ENCODE measurements at regions not wholly inside any gene's neighbourhood (a gene's known extent, or its start where the extent isn't known, plus 50 kb on each side); places are given as distances from the start of the nearest gene placed in this dataset.

DNA sequence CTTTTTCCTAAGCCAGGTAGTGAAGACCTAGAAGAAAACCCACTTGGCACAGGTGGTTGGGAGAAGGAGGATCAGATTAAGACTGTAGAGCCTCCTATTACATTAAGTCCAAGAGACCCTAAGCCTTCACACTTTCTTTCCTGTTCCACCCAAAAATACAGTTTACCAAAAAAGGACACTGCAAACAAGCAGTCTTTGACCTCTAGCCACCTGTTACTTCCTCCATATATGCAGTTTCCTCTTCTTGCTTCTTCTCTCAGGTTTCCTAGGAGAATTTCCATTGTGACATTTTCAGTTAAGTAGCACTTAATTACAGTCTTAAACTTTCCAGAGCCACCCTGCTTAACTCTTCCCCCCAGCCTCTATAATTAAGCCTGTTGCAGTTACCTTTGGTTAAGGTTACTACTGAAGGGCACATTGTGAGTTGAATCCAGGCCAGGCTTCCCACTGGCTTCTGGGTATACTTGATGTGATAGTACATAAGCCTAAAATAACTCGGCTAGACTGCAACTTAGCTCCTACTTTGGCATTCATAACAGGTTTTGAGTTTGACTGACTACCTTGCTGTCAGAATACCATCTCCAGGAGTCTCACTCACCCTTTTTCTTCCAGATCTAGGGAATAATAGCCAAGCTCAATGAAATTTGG, 114.2 kb upstream of the UMPS start:
- peaks cover 5 to 6% of the 10 kb centered on the region in 2 donors for H3K4me1 ChIP-seq (ENCODE audit: control insufficient read depth in 1 of 2, low read depth in 2 of 2)
- H3K4me3 ChIP-seq: no peak overlapping the region
- no peaks in the 10 kb centered on the region for H3K27me3 ChIP-seq (replicated peaks; ENCODE audit: insufficient read depth)
- H3K36me3 ChIP-seq: no peaks in the 10 kb centered on the region
- TF ChIP-seq, protein P1, sequence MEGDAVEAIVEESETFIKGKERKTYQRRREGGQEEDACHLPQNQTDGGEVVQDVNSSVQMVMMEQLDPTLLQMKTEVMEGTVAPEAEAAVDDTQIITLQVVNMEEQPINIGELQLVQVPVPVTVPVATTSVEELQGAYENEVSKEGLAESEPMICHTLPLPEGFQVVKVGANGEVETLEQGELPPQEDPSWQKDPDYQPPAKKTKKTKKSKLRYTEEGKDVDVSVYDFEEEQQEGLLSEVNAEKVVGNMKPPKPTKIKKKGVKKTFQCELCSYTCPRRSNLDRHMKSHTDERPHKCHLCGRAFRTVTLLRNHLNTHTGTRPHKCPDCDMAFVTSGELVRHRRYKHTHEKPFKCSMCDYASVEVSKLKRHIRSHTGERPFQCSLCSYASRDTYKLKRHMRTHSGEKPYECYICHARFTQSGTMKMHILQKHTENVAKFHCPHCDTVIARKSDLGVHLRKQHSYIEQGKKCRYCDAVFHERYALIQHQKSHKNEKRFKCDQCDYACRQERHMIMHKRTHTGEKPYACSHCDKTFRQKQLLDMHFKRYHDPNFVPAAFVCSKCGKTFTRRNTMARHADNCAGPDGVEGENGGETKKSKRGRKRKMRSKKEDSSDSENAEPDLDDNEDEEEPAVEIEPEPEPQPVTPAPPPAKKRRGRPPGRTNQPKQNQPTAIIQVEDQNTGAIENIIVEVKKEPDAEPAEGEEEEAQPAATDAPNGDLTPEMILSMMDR (IDR thresholded peaks at IDR 0.05): no peak
- DNase-seq (ENCODE audit: low spot score) (no peak), ATAC-seq (ENCODE audit: insufficient number of reproducible peaks, low FRiP score, low read depth) (no peak)
- no peaks in the 10 kb centered on the region for H3K9me3 ChIP-seq
- H3K27ac ChIP-seq: no peak overlapping the region

- H3K4me3 ChIP-seq: no peak overlapping the region
- H3K4me1 ChIP-seq (ENCODE audit: control insufficient read depth in 1 of 2, low read depth in 2 of 2): peaks cover 5 to 6% of the 10 kb centered on the region in 2 donors
- TF ChIP-seq, protein P1 (IDR thresholded peaks at IDR 0.05): no peak
- H3K9me3 ChIP-seq: no peaks in the 10 kb centered on the region
- no peak for ATAC-seq (ENCODE audit: insufficient number of reproducible peaks, low FRiP score, low read depth)
- no peak overlapping the region for H3K27ac ChIP-seq
- H3K27me3 ChIP-seq (replicated peaks; ENCODE audit: insufficient read depth): no peaks in the 10 kb centered on the region
- H3K36me3 ChIP-seq: no peaks in the 10 kb centered on the region
- DNase-seq (ENCODE audit: low spot score): no peak
These were observed 113.1 kb upstream of the UMPS start for GRCh38 chr3:124617177-124617576.

DNA sequence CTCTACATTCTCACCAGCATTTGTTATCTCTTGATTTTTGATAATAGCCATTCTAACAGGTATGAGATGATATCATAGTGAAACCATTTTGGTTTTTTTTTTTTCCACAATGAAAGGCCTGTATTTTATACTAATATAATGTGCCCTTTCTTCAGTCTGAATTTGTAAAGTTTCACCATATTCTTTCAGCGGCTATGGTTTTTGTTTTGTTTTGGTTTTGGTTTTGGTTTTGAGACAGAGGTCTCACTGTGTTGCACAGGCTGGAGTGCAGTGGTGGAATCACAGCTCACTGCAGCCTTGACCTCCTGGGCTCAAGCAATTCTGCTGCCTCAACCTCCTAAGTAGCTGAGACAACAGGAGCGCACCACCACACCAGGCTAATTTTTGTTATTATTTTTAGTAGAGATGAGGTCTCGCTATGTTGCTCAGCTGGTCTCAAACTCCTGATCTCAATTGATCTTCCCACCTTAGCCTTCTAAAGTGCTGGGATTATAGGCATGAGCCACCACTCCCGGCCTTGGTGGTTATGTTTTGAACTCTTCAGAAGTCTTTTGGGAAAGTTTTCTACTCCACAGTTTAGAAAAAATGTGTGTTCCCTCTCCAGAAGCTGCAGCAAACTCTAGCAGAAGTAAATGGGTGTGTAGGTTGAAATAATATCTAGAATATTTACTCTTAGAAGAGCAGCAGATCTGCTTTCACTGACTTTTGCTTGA, 110.2 kb upstream of the UMPS start:
- no peak overlapping the region for H3K4me3 ChIP-seq
- TF ChIP-seq, protein P1 (IDR thresholded peaks at IDR 0.05): no peak

DNA sequence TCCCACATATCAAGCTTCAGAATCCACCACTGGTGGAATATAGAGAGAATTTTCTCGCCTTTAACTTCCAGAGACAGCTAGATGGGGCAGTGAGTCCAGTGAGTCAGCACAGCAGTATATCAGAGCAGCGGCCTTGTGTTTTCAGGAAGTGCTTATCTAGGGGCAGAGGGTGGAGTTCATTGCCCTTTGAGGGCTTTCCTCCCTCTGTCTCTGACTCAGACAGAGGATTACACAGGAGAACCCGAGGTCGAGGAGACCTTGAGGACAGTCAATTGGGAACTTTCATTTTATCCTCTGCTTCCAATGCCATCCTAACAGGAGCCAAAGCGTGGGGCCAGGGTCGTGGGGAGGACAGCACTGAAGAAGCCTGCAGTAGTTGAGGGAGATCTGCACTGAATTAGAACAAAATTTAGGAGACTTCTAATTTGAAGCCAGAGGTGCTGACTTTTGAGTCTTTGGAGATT, 109.6 kb upstream of the UMPS start:
- Histone ChIP-seq H3K4me3 (no peak overlapping the region), H3K27me3 (replicated peaks; ENCODE audit: insufficient read depth) (no peaks in the 10 kb centered on the region), H3K9me3 (no peaks in the 10 kb centered on the region), H3K27ac (no peak overlapping the region), H3K4me1 (ENCODE audit: control insufficient read depth in 1 of 2, low read depth in 2 of 2) (peaks cover 5 to 6% of the 10 kb centered on the region in 2 donors), H3K36me3 (no peaks in the 10 kb centered on the region)
- TF ChIP-seq, protein P1 (IDR thresholded peaks at IDR 0.05): no peak
- DNase-seq (ENCODE audit: low spot score) (no peak), ATAC-seq (ENCODE audit: insufficient number of reproducible peaks, low FRiP score, low read depth) (no peak)

More for the DNA sequence above, 110.2 kb upstream of the UMPS start:
- ATAC-seq (ENCODE audit: insufficient number of reproducible peaks, low FRiP score, low read depth) (no peak), DNase-seq (ENCODE audit: low spot score) (no peak)
- H3K4me1 ChIP-seq (ENCODE audit: control insufficient read depth in 1 of 2, low read depth in 2 of 2): peaks cover 5 to 6% of the 10 kb centered on the region in 2 donors
- no peak overlapping the region for H3K27ac ChIP-seq
- no peaks in the 10 kb centered on the region for H3K36me3 ChIP-seq
- no peaks in the 10 kb centered on the region for H3K9me3 ChIP-seq
- H3K27me3 ChIP-seq (replicated peaks; ENCODE audit: insufficient read depth): no peaks in the 10 kb centered on the region

DNA sequence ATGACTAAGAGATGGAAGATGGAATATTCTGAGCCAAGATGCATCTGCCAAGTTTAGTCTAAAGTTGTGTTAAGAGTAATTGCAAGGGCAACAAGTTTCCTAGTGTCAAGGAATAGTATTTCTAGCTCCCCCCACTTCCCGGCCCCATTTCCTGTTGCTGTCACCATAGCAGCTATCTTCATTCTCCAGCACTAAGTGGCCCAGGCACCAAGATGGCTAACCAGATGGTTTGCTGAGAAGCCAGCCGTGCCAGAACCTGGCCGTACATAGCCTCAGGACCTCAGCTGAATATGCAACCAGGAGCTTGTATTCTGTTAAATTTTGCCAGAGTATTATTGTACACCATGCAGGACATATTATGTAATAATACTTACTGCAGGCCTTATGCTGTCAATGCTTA, 108.8 kb upstream of the UMPS start:
- TF ChIP-seq, protein P1 (IDR thresholded peaks at IDR 0.05): no peak
- DNase-seq (ENCODE audit: low spot score) (no peak), ATAC-seq (ENCODE audit: insufficient number of reproducible peaks, low FRiP score, low read depth) (no peak)
- H3K9me3 ChIP-seq: no peaks in the 10 kb centered on the region
- H3K36me3 ChIP-seq: no peaks in the 10 kb centered on the region
- peaks cover 5 to 6% of the 10 kb centered on the region in 2 donors for H3K4me1 ChIP-seq (ENCODE audit: control insufficient read depth in 1 of 2, low read depth in 2 of 2)
- no peak overlapping the region for H3K27ac ChIP-seq
- H3K27me3 ChIP-seq (replicated peaks; ENCODE audit: insufficient read depth): no peaks in the 10 kb centered on the region
- H3K4me3 ChIP-seq: no peak overlapping the region
